HCT116 (cell line): ENCODE measurements at regions not wholly inside any gene's neighbourhood (a gene's known extent, or its start where the extent isn't known, plus 50 kb on each side); places are given as distances from the start of the nearest gene placed in this dataset.

Source experiments
- ATAC-seq: fragments of 200-7000 bp; cut with Tn5 transposase; 2 replicates; pipeline ENCODE4 v1.9.1; 2020; ENCODE audit warnings: mild to moderate bottlenecking, moderate library complexity
- BruUV-seq: library from RNA; stranded (reverse); fragments of 400-500 nt; replicated peaks from 2 replicates; lab custom pipeline; 2021; lab: Mats Ljungman, UMichigan
- CTCF ChIA-PET: fragments of 300-600 bp; sonication (Branson Sonifier 250); formaldehyde crosslinking; loops from one replicate; lab custom pipeline; 2021; ENCODE audit warnings: antibody characterized with exemption; lab: Charles Lee
- POLR2A ChIA-PET: fragments of 300-600, 350-600 bp; sonication (Branson Sonifier 250); formaldehyde crosslinking; loops from one replicate; lab custom pipeline; 2021; ENCODE audit warnings: antibody characterized with exemption; lab: Charles Lee
- RAD21 ChIA-PET, 2 experiments: fragments of 300-600 bp; sonication (Branson Sonifier 250); formaldehyde crosslinking; loops; one replicate each; lab custom pipeline; 2023; ENCODE audit warnings: low total read pairs in 2 of 2; ENCODE audit not compliant: uncharacterized antibody in 2 of 2, unreplicated experiment in 2 of 2, low non-redundant PET in 1 of 2; lab: Charles Lee
- DNase-seq: peaks from one replicate; pipeline ENCODE4 v3.0.0-alpha.2; 2010; ENCODE audit warnings: low read depth, low spot score
- H2AFZ ChIP-seq: fragments of 200-600 bp; shearing (Covaris generic), sonication (generic); 2 replicates; pipeline ENCODE4 v1.6.1; 2017; ENCODE audit warnings: low read depth, mixed run types, mixed read lengths, antibody characterized with exemption, low read length; ENCODE audit not compliant: poor library complexity, severe bottlenecking
- H3K27ac ChIP-seq: 2 replicates; pipeline ENCODE4 v1.5.1; 2012; ENCODE audit warnings: low read depth, low read length
- H3K27me3 ChIP-seq: fragments of 200-600 bp; sonication (generic); 2 replicates; pipeline ENCODE4 v1.6.1; 2016; ENCODE audit warnings: mixed run types, low read length, mixed read lengths; ENCODE audit not compliant: insufficient read depth
- H3K36me3 ChIP-seq, 2 experiments: fragments of 200-500 bp in 1 of 2; fragments of 200-600 bp in 1 of 2; sonication (Bioruptor generic) in 1 of 2; sonication (generic) in 1 of 2; 2 replicates each; pipeline versions ENCODE4 v1.5.1 to v1.6.1; 2014 to 2016; ENCODE audit warnings: low read length in 2 of 2, inconsistent platforms in 1 of 2, mixed read lengths in 1 of 2, mixed run types in 1 of 2; ENCODE audit not compliant: insufficient read depth in 2 of 2, control insufficient read depth in 1 of 2
- H3K4me1 ChIP-seq, 2 experiments: fragments of 200-600 bp in 1 of 2; sonication (generic) in 1 of 2; 2 replicates each; pipeline versions ENCODE4 v1.5.1 to v1.6.1; 2012 to 2017; ENCODE audit warnings: low read length in 2 of 2, inconsistent platforms in 1 of 2, mild to moderate bottlenecking in 1 of 2, mixed read lengths in 1 of 2, mixed run types in 1 of 2, moderate library complexity in 1 of 2; ENCODE audit not compliant: insufficient read depth in 2 of 2, control insufficient read depth in 1 of 2
- H3K4me2 ChIP-seq: fragments of 200-600 bp; sonication (generic); 2 replicates; pipeline ENCODE4 v1.6.1; 2017; ENCODE audit warnings: mixed run types, low read length, mixed read lengths
- H3K4me3 ChIP-seq, 2 experiments: fragments of 200-600 bp in 1 of 2; sonication (generic) in 1 of 2; replicated peaks in 1 of 2; 2 replicates each; pipeline ENCODE4 v1.5.1; 2011 to 2016; ENCODE audit warnings: low read length in 2 of 2, control low read depth in 1 of 2, low read depth in 1 of 2, mild to moderate bottlenecking in 1 of 2, mixed read lengths in 1 of 2, mixed run types in 1 of 2
- H3K79me2 ChIP-seq: fragments of 200-600 bp; sonication (generic); 2 replicates; pipeline ENCODE4 v1.6.1; 2017; ENCODE audit warnings: mild to moderate bottlenecking, mixed run types, low read length, moderate library complexity, mixed read lengths; ENCODE audit not compliant: insufficient read depth
- H3K9ac ChIP-seq: fragments of 200-600 bp; sonication (generic); 2 replicates; pipeline ENCODE4 v1.6.1; 2016; ENCODE audit warnings: low read length, mixed read lengths
- H3K9me2 ChIP-seq: fragments of 200-600 bp; sonication (generic), shearing (Covaris generic); 2 replicates; pipeline ENCODE4 v1.6.1; 2017; ENCODE audit warnings: mixed run types, mild to moderate bottlenecking, moderate library complexity; ENCODE audit not compliant: insufficient read depth
- H3K9me3 ChIP-seq, 2 experiments: fragments of 200-500 bp in 1 of 2; fragments of 200-600 bp in 1 of 2; sonication (Bioruptor generic) in 1 of 2; sonication (generic) in 1 of 2; 2 replicates each; pipeline ENCODE4 v1.6.1; 2014 to 2017; ENCODE audit warnings: low read length in 2 of 2, mixed read lengths in 2 of 2, inconsistent platforms in 1 of 2, low read depth in 1 of 2, mild to moderate bottlenecking in 1 of 2, mixed run types in 1 of 2, moderate library complexity in 1 of 2; ENCODE audit not compliant: control insufficient read depth in 1 of 2, insufficient read depth in 1 of 2
- H4K20me1 ChIP-seq: fragments of 200-600 bp; sonication (generic), shearing (Covaris generic); 2 replicates; pipeline ENCODE4 v1.6.1; 2017; ENCODE audit warnings: mixed run types, mild to moderate bottlenecking, moderate library complexity; ENCODE audit not compliant: insufficient read depth
- CTCF ChIP-seq, 3 experiments: fragments of 200-600 bp in 1 of 3; sonication (generic) in 1 of 3; IDR thresholded peaks in 2 of 3; conservative IDR thresholded peaks in 1 of 3; 2 replicates each; pipeline ENCODE4 v1.5.1; 2012 to 2017; ENCODE audit warnings: low read depth in 2 of 3, low read length in 2 of 3, antibody characterized with exemption in 1 of 3, borderline replicate concordance in 1 of 3, control low read depth in 1 of 3, mild to moderate bottlenecking in 1 of 3, mixed read lengths in 1 of 3, mixed run types in 1 of 3, moderate library complexity in 1 of 3; ENCODE audit not compliant: insufficient read depth in 1 of 3
- EGR1 ChIP-seq: IDR thresholded peaks from 2 replicates; pipeline ENCODE4 v1.6.1; 2012; ENCODE audit warnings: low read depth
- JUND ChIP-seq: IDR thresholded peaks from 2 replicates; pipeline ENCODE4 v1.6.1; 2012
- POLR2A ChIP-seq: IDR thresholded peaks from 2 replicates; pipeline ENCODE4 v1.7.0; 2011; ENCODE audit warnings: borderline replicate concordance; ENCODE audit not compliant: insufficient read depth, insufficient read length; ENCODE audit errors: extremely low read depth
- POLR2AphosphoS5 ChIP-seq: IDR thresholded peaks from 2 replicates; pipeline ENCODE4 v1.6.1; 2011; ENCODE audit warnings: mild to moderate bottlenecking, low read depth, low read length, moderate library complexity
- ZBTB33 ChIP-seq: IDR thresholded peaks from 2 replicates; pipeline ENCODE4 v1.6.1; 2011; ENCODE audit warnings: mild to moderate bottlenecking, low read length, moderate library complexity; ENCODE audit not compliant: insufficient replicate concordance; ENCODE audit errors: extremely low read depth
- ZNF274 ChIP-seq: fragments of 200-500 bp; sonication (Bioruptor generic); IDR thresholded peaks from 2 replicates; pipeline ENCODE4 v1.6.1; 2014; ENCODE audit warnings: mild to moderate bottlenecking, low read depth, low read length, inconsistent platforms
- intact Hi-C: fragments of 100-400 bp; cut with micrococcal nuclease; formaldehyde crosslinking; loops from 2 replicates; pipeline ENCODE4 v1.10.0; 2022

- no peak overlapping the region for H3K27ac ChIP-seq
- BruUV-seq, result no TSS peak
- ChIA-PET RAD21 (no interaction called here), POLR2A (no interaction called here), CTCF (no interaction called here)
- H3K4me1 ChIP-seq, result no peaks in the 10 kb centered on the region
- H2AFZ ChIP-seq, result no peak overlapping the region
- no peak overlapping the region for H3K4me2 ChIP-seq
- no peaks in the 10 kb centered on the region for H4K20me1 ChIP-seq
- no peaks in the 10 kb centered on the region for H3K9me2 ChIP-seq
- H3K36me3 ChIP-seq, result no peaks in the 10 kb centered on the region
- DNase-seq (no peak), ATAC-seq (no peak)
- H3K27me3 ChIP-seq, result no peaks in the 10 kb centered on the region
- peaks cover 0 to 4% of the 10 kb centered on the region in 2 experiments; a peak in 2 of 4 replicates for H3K9me3 ChIP-seq
- no peak for TF ChIP-seq ZNF274
- no peak for TF ChIP-seq EGR1
- no peak for TF ChIP-seq ZBTB33
- TF ChIP-seq CTCF (IDR thresholded peaks at IDR 0.05 in 2 of 3, conservative IDR thresholded peaks at IDR 0.05 in 1 of 3; ENCODE audit: borderline replicate concordance in 1 of 3, insufficient read depth in 1 of 3, low read depth in 2 of 3, low read length in 2 of 3), result no peak
- TF ChIP-seq JUND, result no peak
- no peak for TF ChIP-seq POLR2A
- no peak for TF ChIP-seq POLR2AphosphoS5
- H3K4me3 ChIP-seq, result no peak overlapping the region
- H3K79me2 ChIP-seq, result no peaks in the 10 kb centered on the region
- intact Hi-C loops, result no loop called here
- H3K9ac ChIP-seq, result no peak overlapping the region
These were observed 1449.3 kb downstream of the SLITRK1 start for GRCh38 chr13:82432949-82433348.
